HG02981 (cell line): ENCODE measurements at regions not wholly inside any gene's neighbourhood (a gene's known extent, or its start where the extent isn't known, plus 50 kb on each side); places are given as distances from the start of the nearest gene placed in this dataset.

Source experiments
- ATAC-seq: cut with Tn5 transposase; IDR thresholded peaks from one replicate; pipeline ENCODE4 v1.9.1; 2021; ENCODE audit warnings: mild to moderate bottlenecking, moderate library complexity; ENCODE audit not compliant: unreplicated experiment

GRCh38 chr1:78792756-78793155 lies 143.1 kb downstream of the IFI44 start:
- ATAC-seq: no peak

GRCh38 chr1:78797108-78797781 lies 147.6 kb downstream of the IFI44 start:
- peak; percentile 80 for ATAC-seq

GRCh38 chr1:78799926-78800325 lies 150.3 kb downstream of the IFI44 start:
- ATAC-seq: no peak

GRCh38 chr1:78814176-78814575 lies 164.5 kb downstream of the IFI44 start:
- ATAC-seq: no peak

- no peak for ATAC-seq
Measured at GRCh38 chr1:78825561-78825960, 175.9 kb downstream of the IFI44 start.

GRCh38 chr1:78829644-78830043 lies 176.9 kb downstream of the ADGRL4 start:
- no peak for ATAC-seq

- ATAC-seq: no peak
Measured at GRCh38 chr1:78830321-78830720, 176.2 kb downstream of the ADGRL4 start.

GRCh38 chr1:78831731-78832360 lies 174.7 kb downstream of the ADGRL4 start:
- ATAC-seq: peak; percentile 36

- no peak for ATAC-seq
Measured at GRCh38 chr1:78833491-78833890, 173.0 kb downstream of the ADGRL4 start.

GRCh38 chr1:78834201-78834741 lies 172.3 kb downstream of the ADGRL4 start:
- ATAC-seq: peak; percentile 89

- ATAC-seq: no peak
Measured at GRCh38 chr1:78836726-78837125, 169.8 kb downstream of the ADGRL4 start.

- ATAC-seq: peak; percentile 40
Measured at GRCh38 chr1:78839704-78840277, 166.7 kb downstream of the ADGRL4 start.
